Ectodermal cell (in vitro differentiated cells): ENCODE measurements at regions not wholly inside any gene's neighbourhood (a gene's known extent, or its start where the extent isn't known, plus 50 kb on each side); places are given as distances from the start of the nearest gene placed in this dataset.

ENCODE experiments used
- H3K27ac ChIP-seq: 2 replicates; pipeline ENCODE4 v1.7.0; 2013; ENCODE audit warnings: mild to moderate bottlenecking, low read depth, low read length; ENCODE audit not compliant: insufficient read depth, poor library complexity, severe bottlenecking
- H3K27me3 ChIP-seq: 2 replicates; pipeline ENCODE4 v1.7.0; 2013; ENCODE audit warnings: mild to moderate bottlenecking, low read length; ENCODE audit not compliant: insufficient read depth, control insufficient read depth, poor library complexity, severe bottlenecking
- H3K36me3 ChIP-seq: one replicate; pipeline ENCODE4 v1.7.0; 2013; ENCODE audit warnings: low read length; ENCODE audit not compliant: control insufficient read depth, insufficient read depth
- H3K4me1 ChIP-seq: one replicate; pipeline ENCODE4 v1.7.0; 2013; ENCODE audit warnings: low read length; ENCODE audit not compliant: control insufficient read depth, insufficient read depth
- H3K4me3 ChIP-seq: 2 replicates; pipeline ENCODE4 v1.7.0; 2013; ENCODE audit warnings: low read depth, low read length, control low read depth; ENCODE audit not compliant: insufficient read depth
- H3K9me3 ChIP-seq: 2 replicates; pipeline ENCODE4 v1.7.0; 2013; ENCODE audit warnings: mild to moderate bottlenecking, low read length, moderate library complexity; ENCODE audit not compliant: control insufficient read depth
- WGBS, 2 experiments: methylation state at CpG; one replicate each; pipeline ENCODE4 v1.1.7; 2013; ENCODE audit warnings: missing lambda C conversion rate in 2 of 2; 5-methylcytosine and 5-hydroxymethylcytosine counted together

- Histone ChIP-seq H3K9me3 (no peaks in the 10 kb centered on the region), H3K36me3 (no peaks in the 10 kb centered on the region), H3K27me3 (no peaks in the 10 kb centered on the region), H3K4me3 (no peak overlapping the region), H3K27ac (no peak overlapping the region), H3K4me1 (peaks cover 9% of the 10 kb centered on the region)
- 88 to 90% methylated on average over 5 of the region's 5 CpGs for WGBS, 2 experiments
Observed at GRCh38 chr5:115414406-115415142, 118.1 kb upstream of the CCDC112 start.

- Histone ChIP-seq H3K4me3 (no peak overlapping the region), H3K27ac (no peak overlapping the region), H3K36me3 (no peaks in the 10 kb centered on the region), H3K27me3 (no peaks in the 10 kb centered on the region), H3K4me1 (peaks cover 9% of the 10 kb centered on the region), H3K9me3 (no peaks in the 10 kb centered on the region)
- WGBS, 2 experiments: 67 to 84% methylated on average over 1 of the region's 1 CpG
Observed at GRCh38 chr5:115413651-115414050, 117.2 kb upstream of the CCDC112 start.

- Histone ChIP-seq H3K27ac (no peak overlapping the region), H3K4me3 (no peak overlapping the region), H3K27me3 (no peaks in the 10 kb centered on the region), H3K9me3 (no peaks in the 10 kb centered on the region), H3K4me1 (no peaks in the 10 kb centered on the region), H3K36me3 (no peaks in the 10 kb centered on the region)
- WGBS, 2 experiments: 88 to 92% methylated on average over 1 to 2 of the region's 2 CpGs
Observed at GRCh38 chr5:115409094-115409493, 112.6 kb upstream of the CCDC112 start.

GRCh38 chr5:115402822-115403577 is 106.5 kb upstream of the CCDC112 start:
- no peaks in the 10 kb centered on the region for H3K36me3 ChIP-seq
- no peak overlapping the region for H3K4me3 ChIP-seq
- H3K27ac ChIP-seq: no peak overlapping the region
- WGBS, 2 experiments: 89 to 100% methylated on average over 1 of the region's 1 CpG
- H3K27me3 ChIP-seq: no peaks in the 10 kb centered on the region
- no peaks in the 10 kb centered on the region for H3K4me1 ChIP-seq
- no peaks in the 10 kb centered on the region for H3K9me3 ChIP-seq

- H3K27me3 ChIP-seq: no peaks in the 10 kb centered on the region
- no peaks in the 10 kb centered on the region for H3K4me1 ChIP-seq
- no peak overlapping the region for H3K4me3 ChIP-seq
- no peaks in the 10 kb centered on the region for H3K9me3 ChIP-seq
- no peaks in the 10 kb centered on the region for H3K36me3 ChIP-seq
- 68 to 69% methylated on average over 4 of the region's 4 CpGs for WGBS, 2 experiments
- no peak overlapping the region for H3K27ac ChIP-seq
Observed at GRCh38 chr5:115402092-115402491, 105.6 kb upstream of the CCDC112 start.

DNA sequence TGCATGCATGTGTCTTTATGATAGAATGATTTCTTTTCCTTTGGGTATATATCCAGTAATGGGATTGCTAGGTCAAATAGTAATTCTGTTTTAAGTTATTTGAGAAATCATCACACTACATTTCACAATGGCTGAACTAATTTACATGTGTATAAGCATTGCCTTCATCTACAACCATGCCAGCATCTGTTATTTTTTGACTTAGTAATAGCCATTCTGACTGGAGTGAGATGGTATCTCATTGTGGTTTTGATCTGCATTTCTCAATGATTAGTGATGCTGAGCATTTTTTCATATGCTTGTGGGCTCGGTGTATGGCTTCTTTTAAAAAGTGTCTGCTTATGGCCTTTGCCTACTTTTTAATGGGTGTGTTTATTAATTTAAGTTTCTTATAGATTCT is 102.3 kb upstream of the CCDC112 start:
- Histone ChIP-seq H3K4me1 (no peaks in the 10 kb centered on the region), H3K27me3 (no peaks in the 10 kb centered on the region), H3K27ac (no peak overlapping the region), H3K36me3 (no peaks in the 10 kb centered on the region), H3K4me3 (no peak overlapping the region), H3K9me3 (no peaks in the 10 kb centered on the region)
- 71 to 87% methylated on average over 1 of the region's 1 CpG for WGBS, 2 experiments

DNA sequence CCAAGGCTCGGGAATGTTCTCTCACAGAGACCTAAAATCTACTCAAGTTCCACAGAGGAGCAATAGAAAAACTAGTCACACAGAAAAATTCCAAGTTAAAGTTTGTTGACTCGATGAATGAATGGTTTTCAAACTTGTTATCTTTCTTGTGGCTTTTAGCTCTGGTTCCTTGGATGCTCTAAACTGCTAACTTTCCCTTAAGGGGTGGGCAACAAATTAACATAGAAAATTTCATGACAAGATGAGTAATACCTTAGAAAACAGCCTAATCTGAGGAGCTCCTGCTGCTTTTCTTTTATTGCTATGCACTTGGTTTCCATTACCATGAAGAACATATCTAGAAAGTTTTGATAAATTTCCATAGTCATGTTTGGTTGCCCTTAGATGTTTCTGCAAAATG is 100.2 kb upstream of the CCDC112 start:
- Histone ChIP-seq H3K27ac (no peak overlapping the region), H3K27me3 (no peaks in the 10 kb centered on the region), H3K4me1 (no peaks in the 10 kb centered on the region), H3K4me3 (no peak overlapping the region), H3K9me3 (no peaks in the 10 kb centered on the region), H3K36me3 (no peaks in the 10 kb centered on the region)
- 97 to 100% methylated on average over 1 to 2 of the region's 2 CpGs for WGBS, 2 experiments

GRCh38 chr5:115396081-115396480 is 99.6 kb upstream of the CCDC112 start:
- Histone ChIP-seq H3K4me1 (no peaks in the 10 kb centered on the region), H3K36me3 (no peaks in the 10 kb centered on the region), H3K9me3 (no peaks in the 10 kb centered on the region), H3K27ac (no peak overlapping the region), H3K27me3 (no peaks in the 10 kb centered on the region), H3K4me3 (no peak overlapping the region)
- 80 to 90% methylated on average over 2 of the region's 2 CpGs for WGBS, 2 experiments

- 92 to 100% methylated on average over 1 to 2 of the region's 3 CpGs for WGBS, 2 experiments
- no peaks in the 10 kb centered on the region for H3K27me3 ChIP-seq
- H3K27ac ChIP-seq: no peak overlapping the region
- H3K9me3 ChIP-seq: no peaks in the 10 kb centered on the region
- no peaks in the 10 kb centered on the region for H3K36me3 ChIP-seq
- no peak overlapping the region for H3K4me3 ChIP-seq
- H3K4me1 ChIP-seq: no peaks in the 10 kb centered on the region
Observed at GRCh38 chr5:115394531-115394930, 98.1 kb upstream of the CCDC112 start.

DNA sequence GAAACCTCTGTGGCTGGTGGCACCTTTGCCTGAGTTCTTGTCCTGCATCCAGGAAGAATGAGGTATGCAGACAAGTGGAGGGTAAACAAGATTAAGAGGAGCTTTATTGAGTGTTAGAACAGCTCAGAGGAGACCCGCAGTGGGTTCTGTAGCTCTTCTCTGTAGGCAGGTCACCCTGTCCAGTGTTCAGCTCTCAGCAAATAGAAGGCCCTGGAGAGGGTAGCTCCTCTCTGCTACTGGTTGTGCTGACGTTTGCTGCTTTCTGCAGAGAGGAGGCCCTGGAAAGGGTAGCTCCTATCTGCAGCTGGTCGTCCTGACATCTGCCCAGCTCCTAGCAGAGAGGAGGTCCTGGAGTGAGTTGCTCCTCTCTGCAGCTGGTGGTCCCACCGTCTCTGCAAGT is 96.8 kb upstream of the CCDC112 start:
- Histone ChIP-seq H3K4me3 (no peak overlapping the region), H3K36me3 (no peaks in the 10 kb centered on the region), H3K4me1 (no peaks in the 10 kb centered on the region), H3K27ac (no peak overlapping the region), H3K9me3 (no peaks in the 10 kb centered on the region), H3K27me3 (no peaks in the 10 kb centered on the region)
- WGBS, 2 experiments: 87 to 91% methylated on average over 4 of the region's 4 CpGs
